ENCODE measurements at regions not wholly inside any gene's neighbourhood (a gene's known extent, or its start where the extent isn't known, plus 50 kb on each side); places are given as distances from the start of the nearest gene placed in this dataset.
A peak's percentile ranks its signal among the peaks of the same experiment; 100 is the strongest.
"Not testable (repeated sequence)": the region's sequence is repeated elsewhere in the genome, so short reads cannot be mapped to it uniquely, and the experiment has no call there.

GRCh38 chr9:104195142-104195541 lies 101.0 kb downstream of the SMC2 start:
- not testable (repeated sequence) for DNase-seq

GRCh38 chr9:104200456-104200994 lies 106.4 kb downstream of the SMC2 start:
- DNase-seq = no peak

- peak; percentile 4 for DNase-seq
Measured at GRCh38 chr9:104206766-104207165, 112.7 kb downstream of the SMC2 start.

GRCh38 chr9:104209387-104209786 lies 115.3 kb downstream of the SMC2 start:
- DNase-seq = no peak

- DNase-seq = no peak
Measured at GRCh38 chr9:104227108-104227507, 133.0 kb downstream of the SMC2 start.

- no peak for DNase-seq
Measured at GRCh38 chr9:104232781-104233341, 138.8 kb downstream of the SMC2 start.

- DNase-seq = no peak
Measured at GRCh38 chr9:104233366-104233765, 139.3 kb downstream of the SMC2 start.

GRCh38 chr9:104234632-104235337 lies 140.7 kb downstream of the SMC2 start:
- not testable (repeated sequence) for DNase-seq

- not testable (repeated sequence) for DNase-seq
Measured at GRCh38 chr9:104235347-104236120, 141.4 kb downstream of the SMC2 start.

GRCh38 chr9:104238668-104239067 lies 144.6 kb downstream of the SMC2 start:
- DNase-seq = no peak

- no peak for DNase-seq
Measured at GRCh38 chr9:104240890-104241289, 146.8 kb downstream of the SMC2 start.

GRCh38 chr9:104245925-104246324 lies 151.8 kb downstream of the SMC2 start:
- DNase-seq = no peak

GRCh38 chr9:104247899-104248460 lies 153.9 kb downstream of the SMC2 start:
- DNase-seq = no peak

- DNase-seq = no peak
Measured at GRCh38 chr9:104256031-104256695, 162.1 kb downstream of the SMC2 start.

- no peak for DNase-seq
Measured at GRCh38 chr9:104256696-104257062, 162.6 kb downstream of the SMC2 start.

- no peak for DNase-seq
Measured at GRCh38 chr9:104258296-104259011, 164.3 kb downstream of the SMC2 start.

GRCh38 chr9:104260004-104260403 lies 165.9 kb downstream of the SMC2 start:
- DNase-seq = no peak

- no peak for DNase-seq
Measured at GRCh38 chr9:104263942-104264341, 169.8 kb downstream of the SMC2 start.

- no peak for DNase-seq
Measured at GRCh38 chr9:104264431-104264830, 170.3 kb downstream of the SMC2 start.

GRCh38 chr9:104269374-104269773 lies 175.3 kb downstream of the SMC2 start:
- no peak for DNase-seq

GRCh38 chr9:104269996-104270963 lies 176.2 kb downstream of the SMC2 start:
- no peak for DNase-seq
